ENCODE measurements at regions not wholly inside any gene's neighbourhood (a gene's known extent, or its start where the extent isn't known, plus 50 kb on each side); places are given as distances from the start of the nearest gene placed in this dataset.

- no peak overlapping the region for H3K4me3 Mint-ChIP-seq (ENCODE audit: low read depth)
These were observed 80.9 kb downstream of the BARX1 start for GRCh38 chr9:93874242-93874641.

DNA sequence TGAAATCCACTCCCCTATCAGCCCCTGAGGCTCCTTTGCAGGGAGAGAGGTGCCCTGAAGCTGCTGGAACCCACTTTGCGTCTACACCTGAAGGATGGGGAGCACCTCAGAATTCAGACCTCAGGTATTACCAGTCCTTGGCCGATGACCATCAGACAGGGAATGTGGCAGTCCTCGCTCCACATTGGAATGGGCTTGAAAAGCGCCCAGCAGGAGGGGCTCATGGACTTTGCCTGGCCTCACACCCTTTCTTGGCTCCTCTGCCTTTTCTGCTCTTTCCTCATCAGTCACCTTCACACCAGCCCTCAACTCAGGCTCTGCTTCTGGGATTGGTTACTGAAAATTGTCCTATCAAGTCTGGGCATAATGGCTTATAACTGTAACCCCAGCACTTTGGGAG lies 83.9 kb downstream of the BARX1 start:
- TF ChIP-seq, protein P1, sequence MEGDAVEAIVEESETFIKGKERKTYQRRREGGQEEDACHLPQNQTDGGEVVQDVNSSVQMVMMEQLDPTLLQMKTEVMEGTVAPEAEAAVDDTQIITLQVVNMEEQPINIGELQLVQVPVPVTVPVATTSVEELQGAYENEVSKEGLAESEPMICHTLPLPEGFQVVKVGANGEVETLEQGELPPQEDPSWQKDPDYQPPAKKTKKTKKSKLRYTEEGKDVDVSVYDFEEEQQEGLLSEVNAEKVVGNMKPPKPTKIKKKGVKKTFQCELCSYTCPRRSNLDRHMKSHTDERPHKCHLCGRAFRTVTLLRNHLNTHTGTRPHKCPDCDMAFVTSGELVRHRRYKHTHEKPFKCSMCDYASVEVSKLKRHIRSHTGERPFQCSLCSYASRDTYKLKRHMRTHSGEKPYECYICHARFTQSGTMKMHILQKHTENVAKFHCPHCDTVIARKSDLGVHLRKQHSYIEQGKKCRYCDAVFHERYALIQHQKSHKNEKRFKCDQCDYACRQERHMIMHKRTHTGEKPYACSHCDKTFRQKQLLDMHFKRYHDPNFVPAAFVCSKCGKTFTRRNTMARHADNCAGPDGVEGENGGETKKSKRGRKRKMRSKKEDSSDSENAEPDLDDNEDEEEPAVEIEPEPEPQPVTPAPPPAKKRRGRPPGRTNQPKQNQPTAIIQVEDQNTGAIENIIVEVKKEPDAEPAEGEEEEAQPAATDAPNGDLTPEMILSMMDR (IDR thresholded peaks at IDR 0.05; ENCODE audit: unreplicated experiment) = no peak
- peaks cover 24% of the 10 kb centered on the region for H3K9me3 Mint-ChIP-seq (ENCODE audit: low read depth)
- no peak overlapping the region for H3K4me3 Mint-ChIP-seq (ENCODE audit: low read depth)
- peaks cover 2% of the 10 kb centered on the region for H3K36me3 Mint-ChIP-seq (ENCODE audit: insufficient read depth)
- peaks cover 3% of the 10 kb centered on the region for H3K27me3 Mint-ChIP-seq
- no peaks in the 10 kb centered on the region for H3K4me1 Mint-ChIP-seq (ENCODE audit: low read depth)
- H3K27ac Mint-ChIP-seq = no peak overlapping the region
- no peak for DNase-seq (ENCODE audit: low spot score, unreplicated experiment)

More at GRCh38 chr9:93874242-93874641, 80.9 kb downstream of the BARX1 start:
- DNase-seq (ENCODE audit: low spot score, unreplicated experiment) = no peak
- H3K4me1 Mint-ChIP-seq (ENCODE audit: low read depth) = no peaks in the 10 kb centered on the region
- TF ChIP-seq, protein P1 (IDR thresholded peaks at IDR 0.05; ENCODE audit: unreplicated experiment) = no peak
- H3K27ac Mint-ChIP-seq = no peak overlapping the region
- H3K36me3 Mint-ChIP-seq (ENCODE audit: insufficient read depth) = peaks cover 2% of the 10 kb centered on the region
- peaks cover 3% of the 10 kb centered on the region for H3K27me3 Mint-ChIP-seq
- peaks cover 34% of the 10 kb centered on the region for H3K9me3 Mint-ChIP-seq (ENCODE audit: low read depth)

DNA sequence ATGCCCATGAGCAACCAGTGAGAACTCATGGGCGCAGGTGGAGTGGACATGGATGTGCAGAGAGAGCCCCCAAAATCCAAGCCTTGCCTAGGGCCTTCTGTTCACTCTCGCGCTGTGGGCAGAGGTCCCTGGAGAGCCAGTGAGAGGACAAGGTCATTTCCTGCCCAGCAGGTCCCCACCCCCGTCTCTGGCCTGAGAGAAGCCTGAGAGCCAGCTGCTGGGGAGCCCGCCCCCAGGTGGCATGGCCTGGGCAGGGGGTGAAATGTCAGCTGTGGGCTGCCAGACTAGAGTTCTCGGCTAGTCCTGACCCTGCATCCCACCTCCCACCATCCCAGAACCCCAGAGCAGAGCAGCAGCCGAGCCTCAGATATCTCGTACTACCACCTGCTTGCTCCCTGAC lies 85.3 kb downstream of the BARX1 start:
- Mint-ChIP-seq H3K27ac (no peak overlapping the region), H3K9me3 (ENCODE audit: low read depth) (peaks cover 14% of the 10 kb centered on the region), H3K36me3 (ENCODE audit: insufficient read depth) (no peaks in the 10 kb centered on the region), H3K27me3 (peaks cover 6% of the 10 kb centered on the region), H3K4me1 (ENCODE audit: low read depth) (no peaks in the 10 kb centered on the region), H3K4me3 (ENCODE audit: low read depth) (no peak overlapping the region)
- no peak for DNase-seq (ENCODE audit: low spot score, unreplicated experiment)
- TF ChIP-seq, protein P1 (IDR thresholded peaks at IDR 0.05; ENCODE audit: unreplicated experiment) = no peak

- TF ChIP-seq, protein P1 (IDR thresholded peaks at IDR 0.05; ENCODE audit: unreplicated experiment) = no peak
- H3K4me1 Mint-ChIP-seq (ENCODE audit: low read depth) = peaks cover 5% of the 10 kb centered on the region
- no peaks in the 10 kb centered on the region for H3K36me3 Mint-ChIP-seq (ENCODE audit: insufficient read depth)
- peaks cover 12% of the 10 kb centered on the region for H3K9me3 Mint-ChIP-seq (ENCODE audit: low read depth)
- DNase-seq (ENCODE audit: low spot score, unreplicated experiment) = no peak
- H3K27me3 Mint-ChIP-seq = peaks cover 8% of the 10 kb centered on the region
- H3K4me3 Mint-ChIP-seq (ENCODE audit: low read depth) = no peak overlapping the region
- no peak overlapping the region for H3K27ac Mint-ChIP-seq
These were observed 86.1 kb downstream of the BARX1 start for GRCh38 chr9:93869088-93869487.

- Mint-ChIP-seq H3K9me3 (ENCODE audit: low read depth) (no peaks in the 10 kb centered on the region), H3K27me3 (peaks cover 6% of the 10 kb centered on the region), H3K4me3 (ENCODE audit: low read depth) (no peak overlapping the region), H3K4me1 (ENCODE audit: low read depth) (peaks cover 6% of the 10 kb centered on the region), H3K36me3 (ENCODE audit: insufficient read depth) (no peaks in the 10 kb centered on the region), H3K27ac (no peak overlapping the region)
- no peak for DNase-seq (ENCODE audit: low spot score, unreplicated experiment)
- TF ChIP-seq, protein P1 (IDR thresholded peaks at IDR 0.05; ENCODE audit: unreplicated experiment) = no peak
These were observed 89.4 kb downstream of the BARX1 start for GRCh38 chr9:93865716-93866115.

Measured in progenitor cell of endocrine pancreas (in vitro differentiated cells).